Coronary artery (tissue), 2 donors: ENCODE measurements at regions not wholly inside any gene's neighbourhood (a gene's known extent, or its start where the extent isn't known, plus 50 kb on each side); places are given as distances from the start of the nearest gene placed in this dataset.

Experiments
- DNase-seq: peaks from one replicate; pipeline ENCODE4 v3.0.0-alpha.2; 2017; ENCODE audit warnings: low spot score
- H3K27ac ChIP-seq, 2 donors: fragments of 200-600 bp; sonication (generic); one replicate each; pipeline ENCODE4 v1.5.1; 2016 to 2019
- H3K4me3 ChIP-seq: fragments of 200-600 bp; sonication (generic); 2 replicates; pipeline ENCODE4 v1.5.1; 2016; ENCODE audit warnings: mild to moderate bottlenecking, moderate library complexity
- TF ChIP-seq, protein P1 (sequence below): fragments of 200-600 bp; sonication (generic); IDR thresholded peaks from one replicate; pipeline ENCODE4 v1.5.1; 2019; ENCODE audit warnings: antibody characterized with exemption

DNA sequence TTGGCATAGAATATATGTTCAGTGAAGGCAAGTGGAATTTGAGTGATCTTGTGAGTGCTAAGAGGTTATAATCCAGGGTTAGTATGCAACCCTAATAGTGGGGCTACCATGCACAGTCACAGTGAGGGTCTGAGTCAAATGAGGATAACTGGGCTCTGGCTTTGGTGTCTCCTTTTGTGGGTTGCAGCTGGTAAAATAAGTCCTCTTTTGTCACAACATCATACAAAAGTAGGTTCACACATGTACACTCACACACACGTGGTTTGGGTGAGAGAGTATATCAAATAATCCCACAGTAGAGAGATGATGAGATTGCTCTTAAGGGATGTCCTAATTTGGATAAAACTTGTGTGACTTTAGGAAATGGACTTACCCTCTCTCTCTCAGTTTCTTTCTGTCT lies 79.6 kb upstream of the EOLA2 start:
- Histone ChIP-seq H3K4me3 (no peak overlapping the region), H3K27ac (no peak overlapping the region)
- no peak for DNase-seq
- TF ChIP-seq, protein P1, sequence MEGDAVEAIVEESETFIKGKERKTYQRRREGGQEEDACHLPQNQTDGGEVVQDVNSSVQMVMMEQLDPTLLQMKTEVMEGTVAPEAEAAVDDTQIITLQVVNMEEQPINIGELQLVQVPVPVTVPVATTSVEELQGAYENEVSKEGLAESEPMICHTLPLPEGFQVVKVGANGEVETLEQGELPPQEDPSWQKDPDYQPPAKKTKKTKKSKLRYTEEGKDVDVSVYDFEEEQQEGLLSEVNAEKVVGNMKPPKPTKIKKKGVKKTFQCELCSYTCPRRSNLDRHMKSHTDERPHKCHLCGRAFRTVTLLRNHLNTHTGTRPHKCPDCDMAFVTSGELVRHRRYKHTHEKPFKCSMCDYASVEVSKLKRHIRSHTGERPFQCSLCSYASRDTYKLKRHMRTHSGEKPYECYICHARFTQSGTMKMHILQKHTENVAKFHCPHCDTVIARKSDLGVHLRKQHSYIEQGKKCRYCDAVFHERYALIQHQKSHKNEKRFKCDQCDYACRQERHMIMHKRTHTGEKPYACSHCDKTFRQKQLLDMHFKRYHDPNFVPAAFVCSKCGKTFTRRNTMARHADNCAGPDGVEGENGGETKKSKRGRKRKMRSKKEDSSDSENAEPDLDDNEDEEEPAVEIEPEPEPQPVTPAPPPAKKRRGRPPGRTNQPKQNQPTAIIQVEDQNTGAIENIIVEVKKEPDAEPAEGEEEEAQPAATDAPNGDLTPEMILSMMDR, result no peak

DNA sequence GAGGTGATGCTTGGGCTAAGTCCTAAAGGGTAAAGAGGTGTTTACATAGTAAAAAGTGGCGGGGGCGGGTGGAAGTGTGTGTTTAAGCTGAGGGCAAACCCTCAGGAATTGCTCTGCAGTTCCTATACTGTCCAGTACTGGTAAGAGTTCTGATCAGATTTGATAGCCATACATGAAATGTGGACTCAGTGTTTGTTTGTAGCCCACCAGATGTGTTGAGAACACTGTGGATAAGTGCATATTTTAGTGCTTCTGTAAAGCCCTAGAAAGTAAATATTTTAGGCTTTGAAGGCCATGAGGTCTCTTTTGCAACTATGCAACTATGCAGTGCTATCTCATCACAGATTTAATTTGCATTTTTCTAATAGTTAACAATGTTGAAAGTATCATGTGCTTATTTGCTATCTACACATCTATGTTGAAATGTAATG lies 80.7 kb upstream of the EOLA2 start:
- TF ChIP-seq, protein P1, result no peak
- DNase-seq, result no peak
- Histone ChIP-seq H3K4me3 (no peak overlapping the region), H3K27ac (no peak overlapping the region)

DNA sequence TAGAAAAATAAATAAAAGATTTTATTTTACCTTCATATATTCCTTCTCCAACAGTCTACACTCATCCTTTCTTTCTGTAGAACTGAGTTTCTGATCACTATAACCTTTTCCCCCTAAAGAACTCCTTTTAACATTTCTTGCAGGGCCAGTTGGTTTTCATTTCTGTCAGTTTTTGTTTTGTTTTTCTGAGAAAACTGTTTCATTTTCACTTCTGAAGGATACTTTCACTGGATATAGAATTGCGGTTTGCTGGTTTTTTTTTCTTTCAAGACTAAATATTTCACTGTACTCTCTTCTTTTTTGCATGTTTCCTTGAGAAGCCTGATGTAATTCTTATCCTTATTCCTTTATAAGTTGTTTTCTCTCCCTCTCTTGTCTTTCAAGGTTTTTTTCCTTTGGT lies 90.4 kb upstream of the EOLA2 start:
- TF ChIP-seq, protein P1, result no peak
- no peak overlapping the region for H3K27ac ChIP-seq

DNA sequence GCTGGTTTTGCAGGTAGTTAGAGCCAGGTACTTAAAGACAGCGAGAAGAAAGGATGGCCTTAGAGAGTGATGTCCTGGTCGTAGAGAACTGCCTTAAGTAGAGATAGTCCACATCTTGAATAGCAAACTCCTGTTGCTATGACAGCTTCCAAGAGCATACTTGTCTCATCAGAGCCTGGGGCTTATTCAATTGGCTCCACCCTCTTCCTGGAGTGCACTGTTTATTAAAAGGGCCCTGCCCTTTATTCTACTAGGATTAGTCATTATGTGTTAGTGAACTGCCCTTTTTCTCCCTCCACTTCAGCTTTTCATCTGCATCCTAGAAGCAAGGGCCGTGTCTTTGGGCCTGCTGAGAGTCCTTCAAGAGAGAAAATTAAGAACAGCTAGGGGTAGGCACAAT lies 94.5 kb upstream of the EOLA2 start:
- DNase-seq, result no peak
- no peak overlapping the region for H3K4me3 ChIP-seq
- TF ChIP-seq, protein P1, result no peak
- H3K27ac ChIP-seq, result no peak overlapping the region

More for the DNA sequence above, 90.4 kb upstream of the EOLA2 start:
- H3K4me3 ChIP-seq, result no peak overlapping the region
- no peak for DNase-seq

DNA sequence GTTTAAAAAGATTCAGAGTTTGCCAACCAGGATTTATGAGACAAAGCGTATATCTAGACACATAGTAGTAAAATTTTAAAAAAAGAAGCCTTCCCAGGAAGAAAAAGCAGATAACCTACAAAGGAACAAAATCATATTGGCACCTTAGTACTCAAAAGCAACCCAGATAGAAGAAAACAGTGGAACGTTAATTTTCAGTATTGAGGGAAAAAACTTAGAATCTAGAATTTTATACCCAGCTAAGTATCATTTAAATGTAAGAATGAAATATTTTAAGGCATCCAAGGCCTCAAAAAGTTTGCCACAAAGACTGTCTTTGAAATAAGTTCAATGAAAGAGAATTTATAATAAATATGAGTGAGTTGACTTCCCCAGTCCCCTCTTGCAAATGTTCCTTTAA lies 96.5 kb upstream of the EOLA2 start:
- Histone ChIP-seq H3K4me3 (no peak overlapping the region), H3K27ac (no peak overlapping the region)
- TF ChIP-seq, protein P1, result no peak
- no peak for DNase-seq

DNA sequence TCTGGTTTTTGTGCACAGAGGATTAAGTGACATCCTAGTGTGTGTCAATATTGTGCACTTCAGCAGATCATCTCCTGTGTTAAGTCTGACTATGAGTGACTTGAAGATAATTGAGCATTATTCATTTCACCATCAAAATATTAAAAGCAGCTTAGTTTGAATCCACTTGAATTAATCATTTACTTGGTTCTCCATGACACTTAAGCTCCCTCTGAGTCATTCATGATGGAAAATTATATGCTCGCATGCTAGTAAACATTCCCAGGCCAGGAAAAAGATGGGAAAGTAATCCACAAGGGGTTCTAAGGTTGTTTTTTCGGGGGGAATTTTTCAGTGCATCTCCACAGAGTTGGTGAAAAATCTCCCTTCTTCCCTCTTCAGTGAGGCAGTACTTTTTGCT lies 97.2 kb upstream of the EOLA2 start:
- no peak for DNase-seq
- TF ChIP-seq, protein P1, result no peak
- Histone ChIP-seq H3K4me3 (no peak overlapping the region), H3K27ac (no peak overlapping the region)

DNA sequence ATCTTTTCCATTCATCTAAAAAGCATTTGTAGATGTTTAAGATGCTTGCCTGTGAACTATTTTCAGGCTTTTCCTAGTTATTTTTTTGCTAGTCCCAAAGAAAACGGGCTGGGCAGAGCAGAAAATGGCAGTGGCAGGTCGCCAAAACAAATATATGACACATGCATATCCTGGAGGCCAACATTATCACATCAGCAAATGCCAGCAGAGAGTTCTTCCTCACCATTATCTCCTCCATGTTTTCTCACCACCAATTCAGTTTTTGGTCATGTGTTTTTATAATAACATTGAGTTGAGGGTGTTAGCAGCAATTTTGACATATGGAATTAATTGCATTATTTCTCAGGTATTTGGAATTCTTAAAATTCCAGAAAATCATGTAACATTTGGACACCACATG lies 97.9 kb upstream of the EOLA2 start:
- H3K4me3 ChIP-seq, result no peak overlapping the region
- DNase-seq, result no peak
- TF ChIP-seq, protein P1, result no peak

More for the DNA sequence above, 97.9 kb upstream of the EOLA2 start:
- no peak overlapping the region for H3K27ac ChIP-seq
